ENCODE measurements at regions not wholly inside any gene's neighbourhood (a gene's known extent, or its start where the extent isn't known, plus 50 kb on each side); places are given as distances from the start of the nearest gene placed in this dataset.

GRCh38 chrX:64097891-64098290, 107.6 kb downstream of the AMER1 start:
- no peak for DNase-seq

- DNase-seq: peak; percentile 2
These were observed 111.7 kb downstream of the AMER1 start for GRCh38 chrX:64093761-64094160.

All from activated CD4-positive, alpha-beta T cell treated with anti-CD3 and anti-CD28 coated beads, Interleukin-2, amount 50 U/mL, for 16 hours (primary cell).